ENCODE measurements at regions not wholly inside any gene's neighbourhood (a gene's known extent, or its start where the extent isn't known, plus 50 kb on each side); places are given as distances from the start of the nearest gene placed in this dataset.

DNA sequence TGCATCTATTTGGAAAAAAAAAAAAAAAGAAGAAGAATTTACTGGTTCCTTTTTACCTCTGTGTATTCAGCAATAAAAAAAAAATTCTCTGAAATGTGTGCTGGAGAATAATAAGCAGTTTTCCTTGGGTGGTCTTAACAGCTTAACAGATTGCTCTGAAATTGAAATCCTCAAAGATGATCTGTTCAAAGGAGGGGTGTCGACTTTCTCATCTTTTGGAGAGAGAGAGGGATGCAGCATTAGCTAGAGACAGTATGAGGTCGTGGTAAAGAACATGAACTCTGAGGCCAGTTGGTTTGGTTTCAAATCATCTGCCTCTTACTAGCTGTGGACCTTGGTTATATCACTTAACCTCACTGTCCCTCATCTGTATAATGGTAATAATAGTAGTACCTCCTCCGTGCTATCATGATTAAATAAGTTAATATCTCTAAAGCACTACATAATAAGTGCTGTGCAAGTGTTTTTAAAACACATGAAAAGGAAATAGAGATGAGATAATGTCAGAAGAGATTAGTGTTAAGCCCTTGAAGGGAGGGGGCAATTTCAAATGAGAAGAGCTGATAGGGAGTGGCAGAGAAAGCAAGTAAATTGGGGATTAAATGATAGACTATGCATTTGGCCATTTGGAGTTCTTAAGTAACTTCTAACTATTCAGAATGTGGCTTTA lies 109.9 kb upstream of the LIMCH1 start:
- peaks cover 0 to 4% (median 0%) of the 10 kb centered on the region in 7 donors for H3K9me3 Mint-ChIP-seq
- intact Hi-C loops (cut with micrococcal nuclease): no loop called here
- peaks cover 6 to 7% of the 10 kb centered on the region in 2 donors for H3K4me1 ChIP-seq (ENCODE audit: control insufficient read depth in 1 of 2, insufficient read depth in 2 of 2, low read length in 2 of 2)
- WGBS (ENCODE audit: insufficient coverage): no CpG with 5 or more reads among the region's 3 CpGs
- peaks cover 0 to 3% of the 10 kb centered on the region in 2 donors for H3K27me3 ChIP-seq (ENCODE audit: control insufficient read depth in 2 of 2, insufficient read depth in 2 of 2, low read length in 2 of 2)
- no peaks in the 10 kb centered on the region for H3K79me2 ChIP-seq (ENCODE audit: insufficient read depth, low read length)
- H2AFZ ChIP-seq (ENCODE audit: insufficient read depth, low read depth, low read length, poor library complexity, severe bottlenecking): no peak overlapping the region
- no peak overlapping the region for H3K4me3 Mint-ChIP-seq
- no peak overlapping the region for H3K27ac ChIP-seq (ENCODE audit: low read depth in 1 of 2, low read length in 2 of 2)
- H3K36me3 ChIP-seq (replicated peaks in 1 of 2; ENCODE audit: control insufficient read depth in 1 of 2, insufficient read depth in 2 of 2, low read length in 2 of 2): no peaks in the 10 kb centered on the region
- H3K9me3 ChIP-seq (replicated peaks in 1 of 2; ENCODE audit: control insufficient read depth in 1 of 2, insufficient read depth in 1 of 2, low read length in 2 of 2): no peaks in the 10 kb centered on the region
- peaks cover 8% of the 10 kb centered on the region for H3K4me1 Mint-ChIP-seq
- no peaks in the 10 kb centered on the region for H3K36me3 Mint-ChIP-seq
- H4K20me1 ChIP-seq (ENCODE audit: insufficient read depth, low read length): no peaks in the 10 kb centered on the region
- TF ChIP-seq, protein P1, sequence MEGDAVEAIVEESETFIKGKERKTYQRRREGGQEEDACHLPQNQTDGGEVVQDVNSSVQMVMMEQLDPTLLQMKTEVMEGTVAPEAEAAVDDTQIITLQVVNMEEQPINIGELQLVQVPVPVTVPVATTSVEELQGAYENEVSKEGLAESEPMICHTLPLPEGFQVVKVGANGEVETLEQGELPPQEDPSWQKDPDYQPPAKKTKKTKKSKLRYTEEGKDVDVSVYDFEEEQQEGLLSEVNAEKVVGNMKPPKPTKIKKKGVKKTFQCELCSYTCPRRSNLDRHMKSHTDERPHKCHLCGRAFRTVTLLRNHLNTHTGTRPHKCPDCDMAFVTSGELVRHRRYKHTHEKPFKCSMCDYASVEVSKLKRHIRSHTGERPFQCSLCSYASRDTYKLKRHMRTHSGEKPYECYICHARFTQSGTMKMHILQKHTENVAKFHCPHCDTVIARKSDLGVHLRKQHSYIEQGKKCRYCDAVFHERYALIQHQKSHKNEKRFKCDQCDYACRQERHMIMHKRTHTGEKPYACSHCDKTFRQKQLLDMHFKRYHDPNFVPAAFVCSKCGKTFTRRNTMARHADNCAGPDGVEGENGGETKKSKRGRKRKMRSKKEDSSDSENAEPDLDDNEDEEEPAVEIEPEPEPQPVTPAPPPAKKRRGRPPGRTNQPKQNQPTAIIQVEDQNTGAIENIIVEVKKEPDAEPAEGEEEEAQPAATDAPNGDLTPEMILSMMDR (IDR thresholded peaks at IDR 0.05): no peak
- H3K9ac ChIP-seq (ENCODE audit: insufficient read depth, low read length, poor library complexity, severe bottlenecking): no peak overlapping the region
- DNase-seq: no peak
- H3K27ac Mint-ChIP-seq: no peak overlapping the region
- no peak overlapping the region for H3K4me3 ChIP-seq (replicated peaks in 1 of 3; ENCODE audit: low read depth in 2 of 3, low read length in 3 of 3)
- no peak overlapping the region for H3K4me2 ChIP-seq (replicated peaks; ENCODE audit: extremely low read depth, low read length, poor library complexity, severe bottlenecking)
- H3K27me3 Mint-ChIP-seq (ENCODE audit: low read depth in 3 of 3): peaks cover 2 to 20% (median 3%) of the 10 kb centered on the region in 3 donors

DNA sequence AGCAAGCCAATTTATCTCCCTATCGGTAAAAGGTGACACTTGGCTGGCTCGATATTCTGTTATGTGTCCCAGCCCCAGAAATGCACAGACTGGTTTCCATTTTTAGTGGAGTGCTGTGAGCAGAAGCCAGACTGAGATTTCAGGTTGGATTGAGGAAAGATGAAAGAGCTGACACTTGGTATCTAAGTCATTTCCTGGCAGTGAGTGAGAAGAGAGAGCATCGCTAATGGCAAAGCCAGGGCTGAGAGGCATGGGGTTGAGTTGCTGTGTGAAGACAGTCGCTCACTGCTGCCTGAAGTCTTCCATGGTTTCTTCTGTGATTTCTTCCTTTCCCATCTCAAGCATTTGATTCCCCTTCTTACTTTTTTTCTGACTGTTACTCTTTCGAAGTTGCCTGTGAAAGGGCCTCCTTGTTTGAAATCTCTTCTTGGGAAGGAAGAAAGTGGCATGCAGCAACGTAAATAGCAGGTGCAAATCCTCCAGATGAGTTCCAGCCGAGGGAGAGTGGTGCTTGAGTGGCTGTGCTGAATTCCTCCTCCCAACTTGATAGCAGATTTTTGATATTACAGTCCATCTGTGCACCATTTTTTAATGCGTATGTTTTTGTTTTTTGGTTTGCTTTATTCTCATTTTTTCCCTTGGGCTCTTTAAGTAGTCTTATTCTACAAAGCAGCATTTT lies 109.2 kb upstream of the LIMCH1 start:
- H3K9me3 ChIP-seq (replicated peaks in 1 of 2; ENCODE audit: control insufficient read depth in 1 of 2, insufficient read depth in 1 of 2, low read length in 2 of 2): no peaks in the 10 kb centered on the region
- H3K4me3 ChIP-seq (replicated peaks in 1 of 3; ENCODE audit: low read depth in 2 of 3, low read length in 3 of 3): no peak overlapping the region
- TF ChIP-seq, protein P1 (IDR thresholded peaks at IDR 0.05): no peak
- Mint-ChIP-seq H3K4me3 (no peak overlapping the region), H3K27me3 (ENCODE audit: low read depth in 3 of 3) (peaks cover 0 to 13% (median under 1%) of the 10 kb centered on the region in 3 donors), H3K9me3 (peaks cover 0 to 4% (median 0%) of the 10 kb centered on the region in 7 donors), H3K27ac (peak overlapping the region in 1 of 7 donors; percentile 20), H3K4me1 (peaks cover 14% of the 10 kb centered on the region), H3K36me3 (no peaks in the 10 kb centered on the region)
- intact Hi-C loops (cut with micrococcal nuclease): no loop called here
- no peaks in the 10 kb centered on the region for H4K20me1 ChIP-seq (ENCODE audit: insufficient read depth, low read length)
- peaks cover 12 to 13% of the 10 kb centered on the region in 2 donors for H3K4me1 ChIP-seq (ENCODE audit: control insufficient read depth in 1 of 2, insufficient read depth in 2 of 2, low read length in 2 of 2)
- peaks cover 0 to 1% of the 10 kb centered on the region in 2 donors for H3K27me3 ChIP-seq (ENCODE audit: control insufficient read depth in 2 of 2, insufficient read depth in 2 of 2, low read length in 2 of 2)
- 75% methylated on average over 1 of the region's 8 CpGs for WGBS (ENCODE audit: insufficient coverage)
- no peak overlapping the region for H2AFZ ChIP-seq (ENCODE audit: insufficient read depth, low read depth, low read length, poor library complexity, severe bottlenecking)
- no peak overlapping the region for H3K9ac ChIP-seq (ENCODE audit: insufficient read depth, low read length, poor library complexity, severe bottlenecking)
- H3K27ac ChIP-seq (ENCODE audit: low read depth in 1 of 2, low read length in 2 of 2): no peak overlapping the region
- no peaks in the 10 kb centered on the region for H3K36me3 ChIP-seq (replicated peaks in 1 of 2; ENCODE audit: control insufficient read depth in 1 of 2, insufficient read depth in 2 of 2, low read length in 2 of 2)
- no peak for DNase-seq
- no peak overlapping the region for H3K4me2 ChIP-seq (replicated peaks; ENCODE audit: extremely low read depth, low read length, poor library complexity, severe bottlenecking)
- H3K79me2 ChIP-seq (ENCODE audit: insufficient read depth, low read length): no peaks in the 10 kb centered on the region
